SU-DHL-6 (cell line): ENCODE measurements at regions not wholly inside any gene's neighbourhood (a gene's known extent, or its start where the extent isn't known, plus 50 kb on each side); places are given as distances from the start of the nearest gene placed in this dataset.

Experiments
- EZH2phosphoT487 ChIP-seq: fragments of 200-600 bp; sonication (generic), shearing (Covaris generic); conservative IDR thresholded peaks from 2 replicates; pipeline ENCODE4 v1.6.1; 2018; ENCODE audit warnings: mild to moderate bottlenecking, antibody characterized with exemption, low read length, moderate library complexity, mixed read lengths
- TF ChIP-seq, protein P1 (sequence below): fragments of 200-600 bp; sonication (generic); IDR thresholded peaks from one replicate; pipeline ENCODE4 v1.5.1; 2017; ENCODE audit warnings: antibody characterized with exemption, mild to moderate bottlenecking, low read length, moderate library complexity; ENCODE audit not compliant: insufficient read depth, poor library complexity, severe bottlenecking

DNA sequence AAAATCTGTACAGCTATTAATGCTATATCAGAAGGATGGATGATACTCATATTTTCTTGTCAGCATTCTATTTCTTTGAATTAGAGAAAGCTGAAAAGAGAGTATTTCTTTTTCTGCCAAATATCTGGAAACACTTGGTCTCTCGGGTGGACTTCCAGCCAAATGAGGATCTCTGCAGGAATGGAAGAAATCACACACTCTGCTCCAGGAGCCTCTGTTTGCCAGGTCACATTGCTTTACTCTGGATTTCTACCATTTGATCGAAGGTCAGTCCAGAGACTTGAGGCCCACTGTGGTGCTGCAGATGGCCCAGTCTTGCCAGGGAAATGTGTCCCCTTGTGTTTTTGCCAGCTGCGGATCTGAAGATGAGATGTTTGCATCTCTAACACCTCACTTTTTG, 154.1 kb downstream of the PCSK1 start:
- TF ChIP-seq, protein P1, sequence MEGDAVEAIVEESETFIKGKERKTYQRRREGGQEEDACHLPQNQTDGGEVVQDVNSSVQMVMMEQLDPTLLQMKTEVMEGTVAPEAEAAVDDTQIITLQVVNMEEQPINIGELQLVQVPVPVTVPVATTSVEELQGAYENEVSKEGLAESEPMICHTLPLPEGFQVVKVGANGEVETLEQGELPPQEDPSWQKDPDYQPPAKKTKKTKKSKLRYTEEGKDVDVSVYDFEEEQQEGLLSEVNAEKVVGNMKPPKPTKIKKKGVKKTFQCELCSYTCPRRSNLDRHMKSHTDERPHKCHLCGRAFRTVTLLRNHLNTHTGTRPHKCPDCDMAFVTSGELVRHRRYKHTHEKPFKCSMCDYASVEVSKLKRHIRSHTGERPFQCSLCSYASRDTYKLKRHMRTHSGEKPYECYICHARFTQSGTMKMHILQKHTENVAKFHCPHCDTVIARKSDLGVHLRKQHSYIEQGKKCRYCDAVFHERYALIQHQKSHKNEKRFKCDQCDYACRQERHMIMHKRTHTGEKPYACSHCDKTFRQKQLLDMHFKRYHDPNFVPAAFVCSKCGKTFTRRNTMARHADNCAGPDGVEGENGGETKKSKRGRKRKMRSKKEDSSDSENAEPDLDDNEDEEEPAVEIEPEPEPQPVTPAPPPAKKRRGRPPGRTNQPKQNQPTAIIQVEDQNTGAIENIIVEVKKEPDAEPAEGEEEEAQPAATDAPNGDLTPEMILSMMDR = no peak
- TF ChIP-seq EZH2phosphoT487 = no peak
